Panc1 (cell line): ENCODE measurements at regions not wholly inside any gene's neighbourhood (a gene's known extent, or its start where the extent isn't known, plus 50 kb on each side); places are given as distances from the start of the nearest gene placed in this dataset.

Experiments used
- ATAC-seq: fragments of 200-7000 bp; cut with Tn5 transposase; 2 replicates; pipeline ENCODE4 v1.9.1; 2020; ENCODE audit warnings: mild to moderate bottlenecking, moderate library complexity
- BruUV-seq: library from RNA; stranded (reverse); fragments of 400-500 nt; replicated peaks from 2 replicates; lab custom pipeline; 2021; lab: Mats Ljungman, UMichigan
- CTCF ChIA-PET: fragments of 300-600 bp; sonication (Branson Sonifier 250); formaldehyde crosslinking; loops from one replicate; lab custom pipeline; 2022; ENCODE audit warnings: antibody characterized with exemption; lab: Charles Lee
- POLR2A ChIA-PET: fragments of 300-600 bp; sonication (Branson Sonifier 250); formaldehyde crosslinking; loops from one replicate; lab custom pipeline; 2022; ENCODE audit warnings: antibody characterized with exemption; lab: Charles Lee
- DNase-seq: peaks from one replicate; pipeline ENCODE4 v3.0.0-alpha.2; 2010; ENCODE audit warnings: low read depth, low spot score
- H3K27ac ChIP-seq: 2 replicates; pipeline ENCODE4 v1.5.1; 2011; ENCODE audit warnings: mild to moderate bottlenecking, low read length, inconsistent platforms
- H3K27me3 ChIP-seq: fragments of 200-500 bp; sonication (Bioruptor generic); 2 replicates; pipeline ENCODE4 v1.6.0; 2014; ENCODE audit warnings: low read length, inconsistent platforms; ENCODE audit not compliant: control insufficient read depth, insufficient read depth
- H3K36me3 ChIP-seq: fragments of 200-500 bp; sonication (Bioruptor generic); 2 replicates; pipeline ENCODE4 v1.5.1; 2014; ENCODE audit warnings: inconsistent platforms, mild to moderate bottlenecking, low read length, moderate library complexity; ENCODE audit not compliant: control insufficient read depth, insufficient read depth
- H3K4me1 ChIP-seq: 2 replicates; pipeline ENCODE4 v1.5.1; 2011; ENCODE audit warnings: inconsistent platforms, mild to moderate bottlenecking, low read length, moderate library complexity; ENCODE audit not compliant: control insufficient read depth, insufficient read depth
- H3K4me3 ChIP-seq, 2 experiments: 2 replicates each; pipeline ENCODE4 v1.5.1; 2011 to 2012; ENCODE audit warnings: low read depth in 2 of 2, low read length in 2 of 2, mild to moderate bottlenecking in 2 of 2, inconsistent platforms in 1 of 2, moderate library complexity in 1 of 2
- H3K9me3 ChIP-seq: fragments of 200-500 bp; sonication (Bioruptor generic); 2 replicates; pipeline ENCODE4 v1.5.1; 2014; ENCODE audit warnings: low read depth, mild to moderate bottlenecking, inconsistent platforms, low read length, moderate library complexity; ENCODE audit not compliant: control insufficient read depth, insufficient read depth
- POLR2AphosphoS5 ChIP-seq: IDR thresholded peaks from 2 replicates; pipeline ENCODE4 v1.6.1; 2012; ENCODE audit warnings: mild to moderate bottlenecking, low read depth, low read length, moderate library complexity
- REST ChIP-seq, 2 experiments: IDR thresholded peaks; 2 replicates each; pipeline ENCODE4 v1.6.1; 2011 to 2012; ENCODE audit warnings: low read depth in 2 of 2, control low read depth in 1 of 2, low read length in 1 of 2, mild to moderate bottlenecking in 1 of 2, moderate library complexity in 1 of 2; ENCODE audit not compliant: insufficient read depth in 1 of 2
- SIN3A ChIP-seq: IDR thresholded peaks from 2 replicates; pipeline ENCODE4 v1.6.1; 2012; ENCODE audit warnings: low read depth, mild to moderate bottlenecking, low read length, moderate library complexity, borderline replicate concordance; ENCODE audit not compliant: insufficient read depth
- TCF7L2 ChIP-seq: IDR thresholded peaks from 2 replicates; pipeline ENCODE4 v1.6.1; 2011; ENCODE audit warnings: mild to moderate bottlenecking, low read depth, low read length, inconsistent platforms
- in situ Hi-C: cut with HindIII; loops from 2 replicates; pipeline ENCODE4 v1.10.0; 2016; ENCODE audit warnings: low sequenced_read_pairs, low pct_unique_long_range_greater_than_20kb
- intact Hi-C: fragments of 100-400 bp; cut with micrococcal nuclease; formaldehyde crosslinking; loops from one replicate; pipeline ENCODE4 v1.10.0; 2022; ENCODE audit not compliant: unreplicated experiment
- TF ChIP-seq, protein P1 (sequence below): fragments of 450-650 bp; IDR thresholded peaks from 2 replicates; pipeline ENCODE4 v1.5.1; 2017; ENCODE audit warnings: mild to moderate bottlenecking

DNA sequence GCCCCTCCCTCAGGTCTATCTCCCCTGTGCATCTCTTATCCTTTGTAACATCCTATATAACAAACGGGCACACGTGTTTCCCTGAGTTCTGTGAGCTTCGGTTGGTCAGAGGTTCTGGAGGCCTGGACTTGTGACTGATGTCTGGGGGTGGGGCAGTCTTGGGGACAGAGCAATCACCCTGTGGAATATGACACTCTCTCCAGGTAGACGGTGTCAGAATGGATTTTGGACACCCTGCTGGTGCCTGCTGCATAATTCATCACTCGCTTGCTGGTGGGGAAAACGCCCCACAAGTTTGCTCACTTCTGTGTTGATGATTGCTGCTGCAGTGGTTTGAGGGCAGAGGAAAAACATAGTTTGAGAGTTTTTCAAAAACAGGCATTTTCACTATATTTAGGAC is 223.2 kb downstream of the UQCRFS1 start:
- Histone ChIP-seq H3K27me3 (peaks cover 6% of the 10 kb centered on the region; the same call in 1 of the 2 replicates), H3K4me3 (no peak overlapping the region), H3K36me3 (no peaks in the 10 kb centered on the region), H3K4me1 (no peaks in the 10 kb centered on the region), H3K9me3 (no peaks in the 10 kb centered on the region), H3K27ac (no peak overlapping the region)
- no peak for ATAC-seq
- no TSS peak for BruUV-seq
- TF ChIP-seq TCF7L2 (no peak), REST (IDR thresholded peaks at IDR 0.05; ENCODE audit: insufficient read depth in 1 of 2, low read depth in 2 of 2, low read length in 1 of 2) (no peak), POLR2AphosphoS5 (no peak), SIN3A (no peak)
- TF ChIP-seq, protein P1, sequence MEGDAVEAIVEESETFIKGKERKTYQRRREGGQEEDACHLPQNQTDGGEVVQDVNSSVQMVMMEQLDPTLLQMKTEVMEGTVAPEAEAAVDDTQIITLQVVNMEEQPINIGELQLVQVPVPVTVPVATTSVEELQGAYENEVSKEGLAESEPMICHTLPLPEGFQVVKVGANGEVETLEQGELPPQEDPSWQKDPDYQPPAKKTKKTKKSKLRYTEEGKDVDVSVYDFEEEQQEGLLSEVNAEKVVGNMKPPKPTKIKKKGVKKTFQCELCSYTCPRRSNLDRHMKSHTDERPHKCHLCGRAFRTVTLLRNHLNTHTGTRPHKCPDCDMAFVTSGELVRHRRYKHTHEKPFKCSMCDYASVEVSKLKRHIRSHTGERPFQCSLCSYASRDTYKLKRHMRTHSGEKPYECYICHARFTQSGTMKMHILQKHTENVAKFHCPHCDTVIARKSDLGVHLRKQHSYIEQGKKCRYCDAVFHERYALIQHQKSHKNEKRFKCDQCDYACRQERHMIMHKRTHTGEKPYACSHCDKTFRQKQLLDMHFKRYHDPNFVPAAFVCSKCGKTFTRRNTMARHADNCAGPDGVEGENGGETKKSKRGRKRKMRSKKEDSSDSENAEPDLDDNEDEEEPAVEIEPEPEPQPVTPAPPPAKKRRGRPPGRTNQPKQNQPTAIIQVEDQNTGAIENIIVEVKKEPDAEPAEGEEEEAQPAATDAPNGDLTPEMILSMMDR, result no peak
- intact Hi-C loops (no loop called here), in situ Hi-C loops (no loop called here)
- ChIA-PET POLR2A (interaction anchor here (0.7 kb wide), 1 partner anchor 232 kb away, joined by 5 read pairs; no protein-coding TSS in a partner anchor), CTCF (no interaction called here)
- no peak for DNase-seq

- no peak overlapping the region for H3K4me3 ChIP-seq
- H3K27ac ChIP-seq, result no peak overlapping the region
- H3K27me3 ChIP-seq, result peaks cover 6% of the 10 kb centered on the region
- ChIA-PET POLR2A (no interaction called here), CTCF (no interaction called here)
- no peaks in the 10 kb centered on the region for H3K36me3 ChIP-seq
- in situ Hi-C loops, result no loop called here
- intact Hi-C loops, result no loop called here
- no peak for DNase-seq
- BruUV-seq, result no TSS peak
- ATAC-seq, result no peak
- no peaks in the 10 kb centered on the region for H3K9me3 ChIP-seq
- TF ChIP-seq SIN3A, result no peak
- TF ChIP-seq, protein P1, result no peak
- no peak for TF ChIP-seq POLR2AphosphoS5
- no peak for TF ChIP-seq REST (IDR thresholded peaks at IDR 0.05; ENCODE audit: insufficient read depth in 1 of 2, low read depth in 2 of 2, low read length in 1 of 2)
- TF ChIP-seq TCF7L2, result no peak
- H3K4me1 ChIP-seq, result no peaks in the 10 kb centered on the region
These were observed 224.9 kb downstream of the UQCRFS1 start for GRCh38 chr19:28988066-28988465.
